ENCODE measurements at regions not wholly inside any gene's neighbourhood (a gene's known extent, or its start where the extent isn't known, plus 50 kb on each side); places are given as distances from the start of the nearest gene placed in this dataset.

- no peak for DNase-seq (ENCODE audit: low read depth, low spot score)
- Histone ChIP-seq H3K27ac (ENCODE audit: low read length) (no peak overlapping the region), H3K36me3 (ENCODE audit: control insufficient read depth, insufficient read depth, low read length) (no peaks in the 10 kb centered on the region), H3K9me3 (ENCODE audit: control insufficient read depth, insufficient read depth, low read length) (no peaks in the 10 kb centered on the region; the same call in 1 of the 2 replicates), H3K4me1 (ENCODE audit: control insufficient read depth, insufficient read depth, low read length) (no peaks in the 10 kb centered on the region), H3K27me3 (ENCODE audit: control insufficient read depth, insufficient read depth, low read length) (no peaks in the 10 kb centered on the region), H3K4me3 (ENCODE audit: low read length) (no peak overlapping the region)
- no CpG with 5 or more reads among the region's 2 CpGs for WGBS (ENCODE audit: insufficient coverage, insufficient read length)
Measured at GRCh38 chr4:132956962-132957361, 192.1 kb upstream of the PCDH10 start.

DNA sequence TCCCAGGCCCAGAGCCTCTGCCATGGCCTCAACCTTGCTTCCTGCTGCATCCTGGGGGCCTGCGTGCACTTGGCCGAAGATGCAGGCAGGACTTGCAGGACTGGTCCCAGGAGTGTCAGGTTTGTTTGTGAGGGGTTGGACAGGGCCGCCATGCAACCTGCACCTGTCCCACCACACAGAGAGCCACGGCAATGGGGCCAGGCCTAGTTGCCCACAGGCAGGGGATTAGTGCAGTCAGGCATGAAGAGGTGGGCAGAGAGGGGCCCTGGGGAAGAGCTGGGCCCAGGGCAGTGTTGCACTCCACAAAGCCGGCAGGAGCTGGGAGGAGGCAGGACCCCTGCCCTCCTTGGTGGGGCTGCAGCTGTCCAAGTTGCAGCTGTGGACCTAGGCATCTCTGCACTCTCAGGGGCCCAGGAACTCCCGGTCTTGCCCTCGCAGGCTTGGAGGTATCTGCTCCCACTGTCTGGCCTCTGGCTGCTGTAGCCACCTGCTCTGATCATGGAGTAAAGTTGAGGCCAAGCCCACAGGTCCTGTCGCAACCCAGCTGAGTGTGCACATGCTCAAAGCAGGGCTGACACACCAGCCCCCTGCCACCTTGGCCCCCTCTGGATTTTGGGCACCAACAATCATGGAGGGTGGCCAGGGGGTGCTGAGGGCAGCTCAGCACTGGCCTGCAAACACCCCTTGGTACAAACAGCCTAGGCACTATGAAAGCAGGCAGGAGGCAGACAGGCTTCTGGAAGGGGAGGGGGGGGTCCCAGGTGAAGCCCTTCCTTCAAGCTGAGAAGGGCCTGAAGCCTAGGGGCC, 190.4 kb upstream of the PCDH10 start:
- no peak overlapping the region for H3K27ac ChIP-seq (ENCODE audit: low read length)
- no peak overlapping the region for H3K4me3 ChIP-seq (ENCODE audit: low read length)
- no peaks in the 10 kb centered on the region; the same call in 1 of the 2 replicates for H3K9me3 ChIP-seq (ENCODE audit: control insufficient read depth, insufficient read depth, low read length)
- no CpG with 5 or more reads among the region's 8 CpGs for WGBS (ENCODE audit: insufficient coverage, insufficient read length)
- H3K27me3 ChIP-seq (ENCODE audit: control insufficient read depth, insufficient read depth, low read length) = no peaks in the 10 kb centered on the region
- DNase-seq (ENCODE audit: low read depth, low spot score) = no peak
- H3K36me3 ChIP-seq (ENCODE audit: control insufficient read depth, insufficient read depth, low read length) = no peaks in the 10 kb centered on the region
- no peaks in the 10 kb centered on the region for H3K4me1 ChIP-seq (ENCODE audit: control insufficient read depth, insufficient read depth, low read length)

- no CpG with 5 or more reads among the region's 1 CpG for WGBS (ENCODE audit: insufficient coverage, insufficient read length)
- no peak for DNase-seq (ENCODE audit: low read depth, low spot score)
Measured at GRCh38 chr4:132981611-132982010, 167.5 kb upstream of the PCDH10 start.

GRCh38 chr4:132982151-132982550, 166.9 kb upstream of the PCDH10 start:
- Histone ChIP-seq H3K4me1 (ENCODE audit: control insufficient read depth, insufficient read depth, low read length) (peaks cover 3% of the 10 kb centered on the region; the same call in 1 of the 2 replicates), H3K27ac (ENCODE audit: low read length) (no peak overlapping the region), H3K36me3 (ENCODE audit: control insufficient read depth, insufficient read depth, low read length) (no peaks in the 10 kb centered on the region), H3K27me3 (ENCODE audit: control insufficient read depth, insufficient read depth, low read length) (no peaks in the 10 kb centered on the region), H3K9me3 (ENCODE audit: control insufficient read depth, insufficient read depth, low read length) (no peaks in the 10 kb centered on the region), H3K4me3 (ENCODE audit: low read length) (no peak overlapping the region)
- DNase-seq (ENCODE audit: low read depth, low spot score) = peak; percentile 29

More at GRCh38 chr4:132981611-132982010, 167.5 kb upstream of the PCDH10 start:
- no peaks in the 10 kb centered on the region for H3K27me3 ChIP-seq (ENCODE audit: control insufficient read depth, insufficient read depth, low read length)
- H3K9me3 ChIP-seq (ENCODE audit: control insufficient read depth, insufficient read depth, low read length) = no peaks in the 10 kb centered on the region
- H3K27ac ChIP-seq (ENCODE audit: low read length) = no peak overlapping the region
- H3K4me1 ChIP-seq (ENCODE audit: control insufficient read depth, insufficient read depth, low read length) = peaks cover 3% of the 10 kb centered on the region; the same call in 1 of the 2 replicates
- no peaks in the 10 kb centered on the region for H3K36me3 ChIP-seq (ENCODE audit: control insufficient read depth, insufficient read depth, low read length)
- no peak overlapping the region for H3K4me3 ChIP-seq (ENCODE audit: low read length)

- Histone ChIP-seq H3K9me3 (ENCODE audit: control insufficient read depth, insufficient read depth, low read length) (no peaks in the 10 kb centered on the region), H3K4me1 (ENCODE audit: control insufficient read depth, insufficient read depth, low read length) (no peaks in the 10 kb centered on the region), H3K27me3 (ENCODE audit: control insufficient read depth, insufficient read depth, low read length) (no peaks in the 10 kb centered on the region), H3K4me3 (ENCODE audit: low read length) (no peak overlapping the region), H3K27ac (ENCODE audit: low read length) (no peak overlapping the region), H3K36me3 (ENCODE audit: control insufficient read depth, insufficient read depth, low read length) (no peaks in the 10 kb centered on the region)
- DNase-seq (ENCODE audit: low read depth, low spot score) = no peak
Measured at GRCh38 chr4:132991111-132991510, 158.0 kb upstream of the PCDH10 start.

GRCh38 chr4:132992686-132993085, 156.4 kb upstream of the PCDH10 start:
- Histone ChIP-seq H3K36me3 (ENCODE audit: control insufficient read depth, insufficient read depth, low read length) (no peaks in the 10 kb centered on the region), H3K9me3 (ENCODE audit: control insufficient read depth, insufficient read depth, low read length) (no peaks in the 10 kb centered on the region), H3K4me3 (ENCODE audit: low read length) (no peak overlapping the region), H3K4me1 (ENCODE audit: control insufficient read depth, insufficient read depth, low read length) (no peaks in the 10 kb centered on the region), H3K27ac (ENCODE audit: low read length) (no peak overlapping the region), H3K27me3 (ENCODE audit: control insufficient read depth, insufficient read depth, low read length) (no peaks in the 10 kb centered on the region)
- no CpG with 5 or more reads among the region's 2 CpGs for WGBS (ENCODE audit: insufficient coverage, insufficient read length)
- no peak for DNase-seq (ENCODE audit: low read depth, low spot score)

DNA sequence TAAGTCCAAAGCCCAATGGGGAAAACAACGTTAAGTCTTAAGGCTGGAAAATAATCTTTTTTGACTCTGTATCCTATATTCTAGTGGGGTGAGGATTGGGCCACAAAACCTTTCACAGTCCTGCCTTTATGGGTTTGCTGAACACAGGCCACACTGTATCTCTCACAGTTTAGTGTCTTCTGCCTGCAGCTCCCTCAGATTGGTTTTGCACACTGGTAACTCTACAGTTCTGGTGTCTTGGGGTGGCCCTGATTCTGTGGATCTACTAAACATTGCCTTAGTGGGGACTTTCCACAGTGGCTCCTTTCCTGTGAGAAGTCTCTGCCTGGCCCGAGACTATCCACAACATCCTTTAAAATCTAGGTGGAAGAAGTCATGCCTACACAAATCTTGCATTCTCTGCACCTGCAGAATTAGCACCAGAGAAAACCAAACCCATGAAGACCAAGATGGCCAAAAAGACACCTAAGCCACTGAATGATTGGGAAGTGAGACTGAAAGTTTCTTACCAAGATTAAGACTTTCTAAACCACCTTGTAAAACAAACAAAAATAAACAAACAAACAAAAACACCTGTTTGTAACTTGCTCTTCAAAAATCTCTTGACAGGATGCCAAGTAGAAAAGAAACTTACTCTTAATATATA, 150.4 kb upstream of the PCDH10 start:
- no CpG with 5 or more reads among the region's 2 CpGs for WGBS (ENCODE audit: insufficient coverage, insufficient read length)
- no peaks in the 10 kb centered on the region for H3K4me1 ChIP-seq (ENCODE audit: control insufficient read depth, insufficient read depth, low read length)
- no peak for DNase-seq (ENCODE audit: low read depth, low spot score)
- H3K27ac ChIP-seq (ENCODE audit: low read length) = no peak overlapping the region
- H3K36me3 ChIP-seq (ENCODE audit: control insufficient read depth, insufficient read depth, low read length) = no peaks in the 10 kb centered on the region
- no peak overlapping the region for H3K4me3 ChIP-seq (ENCODE audit: low read length)
- H3K27me3 ChIP-seq (ENCODE audit: control insufficient read depth, insufficient read depth, low read length) = no peaks in the 10 kb centered on the region
- no peaks in the 10 kb centered on the region for H3K9me3 ChIP-seq (ENCODE audit: control insufficient read depth, insufficient read depth, low read length)

- Histone ChIP-seq H3K4me1 (ENCODE audit: control insufficient read depth, insufficient read depth, low read length) (no peaks in the 10 kb centered on the region), H3K36me3 (ENCODE audit: control insufficient read depth, insufficient read depth, low read length) (no peaks in the 10 kb centered on the region), H3K27ac (ENCODE audit: low read length) (no peak overlapping the region), H3K9me3 (ENCODE audit: control insufficient read depth, insufficient read depth, low read length) (no peaks in the 10 kb centered on the region), H3K4me3 (ENCODE audit: low read length) (no peak overlapping the region), H3K27me3 (ENCODE audit: control insufficient read depth, insufficient read depth, low read length) (no peaks in the 10 kb centered on the region)
- no peak for DNase-seq (ENCODE audit: low read depth, low spot score)
- no CpG with 5 or more reads among the region's 3 CpGs for WGBS (ENCODE audit: insufficient coverage, insufficient read length)
Measured at GRCh38 chr4:133000012-133000411, 149.1 kb upstream of the PCDH10 start.

DNA sequence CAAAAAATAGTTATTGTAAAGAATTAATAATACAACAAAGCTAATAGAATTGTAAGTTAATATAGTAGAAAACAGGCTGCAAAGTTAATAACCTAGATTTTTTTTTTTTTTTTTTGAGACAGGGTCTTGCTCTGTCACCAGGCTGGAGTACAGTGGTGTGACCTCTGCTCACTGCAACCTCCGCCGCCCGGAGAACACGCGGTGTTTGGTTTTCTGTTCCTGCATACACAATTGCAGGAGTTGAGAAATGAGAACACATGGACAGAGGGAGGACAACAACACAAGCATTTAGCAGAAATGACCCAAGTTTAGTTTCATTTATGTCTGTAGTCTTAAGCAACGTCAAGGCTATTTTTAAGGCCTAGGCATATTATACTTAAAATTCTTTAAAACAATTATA, 145.9 kb upstream of the PCDH10 start:
- Histone ChIP-seq H3K9me3 (ENCODE audit: control insufficient read depth, insufficient read depth, low read length) (no peaks in the 10 kb centered on the region), H3K27me3 (ENCODE audit: control insufficient read depth, insufficient read depth, low read length) (no peaks in the 10 kb centered on the region), H3K4me3 (ENCODE audit: low read length) (no peak overlapping the region), H3K36me3 (ENCODE audit: control insufficient read depth, insufficient read depth, low read length) (no peaks in the 10 kb centered on the region), H3K4me1 (ENCODE audit: control insufficient read depth, insufficient read depth, low read length) (no peaks in the 10 kb centered on the region), H3K27ac (ENCODE audit: low read length) (no peak overlapping the region)
- no CpG with 5 or more reads among the region's 6 CpGs for WGBS (ENCODE audit: insufficient coverage, insufficient read length)
- DNase-seq (ENCODE audit: low read depth, low spot score) = no peak

DNA sequence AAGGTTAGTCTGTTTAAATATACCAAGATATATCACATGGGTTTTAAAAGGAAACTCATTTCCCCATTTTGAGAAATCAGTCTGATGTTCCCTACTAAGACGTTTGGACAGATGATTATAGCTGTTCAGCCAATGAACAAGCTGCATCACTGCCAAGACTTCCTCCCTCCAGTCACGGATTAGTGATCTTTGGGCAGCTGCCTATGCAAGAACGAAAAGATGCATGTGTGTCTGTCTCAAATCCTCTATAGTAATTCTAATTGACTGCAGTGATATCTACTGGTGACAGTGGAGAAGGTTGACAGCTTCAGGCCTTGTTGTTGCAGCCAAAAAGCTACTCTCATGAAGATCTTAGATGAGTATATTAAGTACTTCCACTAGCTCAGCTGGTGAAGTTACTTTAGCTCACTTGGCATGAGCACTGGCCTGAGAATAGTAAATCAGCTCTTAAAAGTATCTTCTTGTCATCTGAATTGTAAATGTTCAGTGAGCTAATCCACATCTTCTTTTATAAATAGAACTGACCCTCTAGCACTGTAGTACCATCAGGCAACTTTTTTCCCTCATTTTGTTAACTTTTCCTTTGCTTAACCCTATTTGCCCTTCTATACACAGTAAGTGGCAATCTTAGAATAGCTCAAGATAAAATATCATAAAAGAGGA, 134.5 kb upstream of the PCDH10 start:
- no CpG with 5 or more reads among the region's 3 CpGs for WGBS (ENCODE audit: insufficient coverage, insufficient read length)
- DNase-seq (ENCODE audit: low read depth, low spot score) = no peak

More for the DNA sequence above, 134.5 kb upstream of the PCDH10 start:
- H3K9me3 ChIP-seq (ENCODE audit: control insufficient read depth, insufficient read depth, low read length) = no peaks in the 10 kb centered on the region
- no peak overlapping the region for H3K4me3 ChIP-seq (ENCODE audit: low read length)
- no peaks in the 10 kb centered on the region for H3K27me3 ChIP-seq (ENCODE audit: control insufficient read depth, insufficient read depth, low read length)
- no peaks in the 10 kb centered on the region for H3K36me3 ChIP-seq (ENCODE audit: control insufficient read depth, insufficient read depth, low read length)
- H3K4me1 ChIP-seq (ENCODE audit: control insufficient read depth, insufficient read depth, low read length) = no peaks in the 10 kb centered on the region
- H3K27ac ChIP-seq (ENCODE audit: low read length) = no peak overlapping the region
